ENCODE measurements at regions not wholly inside any gene's neighbourhood (a gene's known extent, or its start where the extent isn't known, plus 50 kb on each side); places are given as distances from the start of the nearest gene placed in this dataset.

- no peak for TF ChIP-seq ATF3 (IDR thresholded peaks at IDR 0.05)
- TF ChIP-seq CTCF (IDR thresholded peaks at IDR 0.05; ENCODE audit: low read depth, low read length, missing input control) = no peak
- TF ChIP-seq RAD21 (IDR thresholded peaks at IDR 0.05) = no peak
- TF ChIP-seq JUND (IDR thresholded peaks at IDR 0.05) = no peak
- no peak for TF ChIP-seq REST (IDR thresholded peaks at IDR 0.05)
- TF ChIP-seq YY1 (IDR thresholded peaks at IDR 0.05) = no peak
- TF ChIP-seq SP1 (IDR thresholded peaks at IDR 0.05) = no peak
- no peak for TF ChIP-seq EGR1 (IDR thresholded peaks at IDR 0.05; ENCODE audit: low read depth in 2 of 2)
- TF ChIP-seq MAX (IDR thresholded peaks at IDR 0.05) = no peak
- TF ChIP-seq ZBTB33 (IDR thresholded peaks at IDR 0.05) = no peak
Measured at GRCh38 chr15:37582852-37583251, 351.6 kb upstream of the TMCO5A start.

Measured in liver (tissue), 3 donors.